ENCODE measurements at regions not wholly inside any gene's neighbourhood (a gene's known extent, or its start where the extent isn't known, plus 50 kb on each side); places are given as distances from the start of the nearest gene placed in this dataset.
"Not testable (repeated sequence)": the region's sequence is repeated elsewhere in the genome, so short reads cannot be mapped to it uniquely, and the experiment has no call there.

DNA sequence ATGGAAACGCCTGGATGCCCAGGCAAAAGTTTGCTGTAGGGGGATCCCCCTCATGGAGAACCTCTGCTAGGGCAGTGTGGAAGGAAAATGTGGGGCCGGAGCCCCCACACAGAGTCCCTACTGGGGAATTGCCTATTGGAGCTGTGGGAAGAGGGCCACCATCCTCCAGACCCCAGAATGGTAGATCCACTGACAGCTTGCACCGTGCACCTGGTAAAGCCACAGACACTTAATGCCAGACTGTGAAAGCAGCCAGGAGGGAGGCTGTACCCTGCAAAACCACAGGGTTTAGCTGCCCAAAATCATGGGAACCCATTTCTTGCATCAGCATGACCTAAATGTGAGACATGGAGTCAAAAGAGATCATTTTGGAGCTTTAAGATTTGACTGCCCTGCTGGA is 302.0 kb upstream of the ST8SIA4 start:
- FAIRE-seq; intact Hi-C loops (cut with micrococcal nuclease; ENCODE audit: unreplicated experiment); H3K27ac ChIP-seq (ENCODE audit: extremely low read length, insufficient read depth, low read length); H2AFZ ChIP-seq (ENCODE audit: low read length); H3K4me3 ChIP-seq (replicated peaks in 1 of 3; ENCODE audit: insufficient read depth in 1 of 3, low read depth in 2 of 3, low read length in 3 of 3); H3K79me2 ChIP-seq (ENCODE audit: insufficient read depth, low read length); CTCF ChIA-PET (ENCODE audit: low intra/inter-chr PET ratio, low total read pairs); POLR2A ChIA-PET; H4K20me1 ChIP-seq (ENCODE audit: insufficient read depth, low read length); H3K9ac ChIP-seq (ENCODE audit: insufficient read depth, low read depth, low read length); DNase-seq (ENCODE audit: low spot score); ATAC-seq; H3K27me3 ChIP-seq (ENCODE audit: control insufficient read depth in 1 of 2, insufficient read depth in 2 of 2, low read length in 2 of 2); BruUV-seq (replicated peaks); in situ Hi-C loops (cut with HindIII; ENCODE audit: extremely low pct_ligation_motif_present, low pct_unique_long_range_greater_than_20kb); H3K36me3 ChIP-seq (replicated peaks in 1 of 2; ENCODE audit: control insufficient read depth in 1 of 2, insufficient read depth in 2 of 2, low read length in 2 of 2); H3K4me2 ChIP-seq (ENCODE audit: low read depth, low read length); H3K4me1 ChIP-seq (ENCODE audit: insufficient read depth, low read length): not testable (repeated sequence)
- peaks cover 13% of the 10 kb centered on the region for H3K9me3 ChIP-seq (ENCODE audit: low read length)
- 4% methylated on average over 3 of the region's 3 CpGs for WGBS (ENCODE audit: low lambda C conversion rate)

DNA sequence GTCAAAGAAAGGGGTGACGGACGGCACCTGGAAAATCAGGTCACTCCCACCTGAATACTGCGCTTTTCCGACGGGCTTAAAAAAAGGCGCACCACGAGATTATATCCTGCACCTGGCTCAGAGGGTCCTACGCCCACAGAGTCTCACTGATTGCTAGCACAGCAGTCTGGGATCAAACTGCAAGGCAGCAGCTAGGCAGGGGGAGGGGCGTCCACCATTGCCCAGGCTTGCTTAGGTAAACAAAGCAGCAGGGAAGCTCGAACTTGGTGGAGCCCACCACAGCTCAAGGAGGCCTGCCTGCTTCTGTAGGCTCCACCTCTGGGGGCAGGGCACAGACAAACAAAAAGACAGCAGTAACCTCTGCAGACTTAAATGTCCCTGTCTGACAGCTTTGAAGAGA is 277.3 kb upstream of the ST8SIA4 start:
- H2AFZ ChIP-seq (ENCODE audit: low read length); H3K4me1 ChIP-seq (ENCODE audit: insufficient read depth, low read length); H3K79me2 ChIP-seq (ENCODE audit: insufficient read depth, low read length); in situ Hi-C loops (cut with HindIII; ENCODE audit: extremely low pct_ligation_motif_present, low pct_unique_long_range_greater_than_20kb); POLR2A ChIA-PET; H4K20me1 ChIP-seq (ENCODE audit: insufficient read depth, low read length); H3K36me3 ChIP-seq (replicated peaks in 1 of 2; ENCODE audit: control insufficient read depth in 1 of 2, insufficient read depth in 2 of 2, low read length in 2 of 2); H3K9ac ChIP-seq (ENCODE audit: insufficient read depth, low read depth, low read length); FAIRE-seq; H3K27ac ChIP-seq (ENCODE audit: extremely low read length, insufficient read depth, low read length); intact Hi-C loops (cut with micrococcal nuclease; ENCODE audit: unreplicated experiment); H3K27me3 ChIP-seq (ENCODE audit: control insufficient read depth in 1 of 2, insufficient read depth in 2 of 2, low read length in 2 of 2); CTCF ChIA-PET (ENCODE audit: low intra/inter-chr PET ratio, low total read pairs); ATAC-seq; H3K4me3 ChIP-seq (replicated peaks in 1 of 3; ENCODE audit: insufficient read depth in 1 of 3, low read depth in 2 of 3, low read length in 3 of 3); BruUV-seq (replicated peaks); DNase-seq (ENCODE audit: low spot score); H3K4me2 ChIP-seq (ENCODE audit: low read depth, low read length): not testable (repeated sequence)
- H3K9me3 ChIP-seq (ENCODE audit: low read length): peaks cover 33% of the 10 kb centered on the region
- WGBS (ENCODE audit: low lambda C conversion rate): 40% methylated on average over 7 of the region's 10 CpGs

DNA sequence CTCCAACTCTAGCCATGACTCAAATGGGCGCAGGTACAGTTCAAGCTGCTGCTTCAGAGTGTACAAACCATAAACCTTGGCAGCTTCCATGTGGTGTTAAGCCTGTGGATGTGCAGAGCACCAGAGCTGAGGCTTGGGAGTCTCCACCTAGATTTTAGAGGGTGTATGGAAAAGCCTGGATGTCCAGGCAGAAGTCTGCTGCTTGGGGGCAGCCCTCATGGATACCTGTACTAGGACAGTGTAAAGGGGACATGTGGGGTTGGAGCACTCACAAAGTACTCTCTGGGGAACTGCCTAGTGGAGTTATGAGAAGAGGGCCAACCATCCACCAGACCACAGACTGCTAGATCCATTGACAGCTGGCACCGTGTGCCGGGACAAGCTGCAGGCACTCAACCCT is 273.5 kb upstream of the ST8SIA4 start:
- Histone ChIP-seq H3K9ac (ENCODE audit: insufficient read depth, low read depth, low read length) (no peak overlapping the region), H2AFZ (ENCODE audit: low read length) (no peak overlapping the region), H3K27ac (ENCODE audit: extremely low read length, insufficient read depth, low read length) (no peak overlapping the region), H4K20me1 (ENCODE audit: insufficient read depth, low read length) (no peaks in the 10 kb centered on the region), H3K9me3 (ENCODE audit: low read length) (peaks cover 41% of the 10 kb centered on the region), H3K79me2 (ENCODE audit: insufficient read depth, low read length) (no peaks in the 10 kb centered on the region), H3K4me1 (ENCODE audit: insufficient read depth, low read length) (no peaks in the 10 kb centered on the region), H3K36me3 (replicated peaks in 1 of 2; ENCODE audit: control insufficient read depth in 1 of 2, insufficient read depth in 2 of 2, low read length in 2 of 2) (no peaks in the 10 kb centered on the region), H3K4me3 (replicated peaks in 1 of 3; ENCODE audit: insufficient read depth in 1 of 3, low read depth in 2 of 3, low read length in 3 of 3) (no peak overlapping the region), H3K4me2 (ENCODE audit: low read depth, low read length) (no peak overlapping the region), H3K27me3 (ENCODE audit: control insufficient read depth in 1 of 2, insufficient read depth in 2 of 2, low read length in 2 of 2) (no peaks in the 10 kb centered on the region)
- no peak for FAIRE-seq
- ChIA-PET POLR2A (no interaction called here), CTCF (ENCODE audit: low intra/inter-chr PET ratio, low total read pairs) (no interaction called here)
- intact Hi-C loops (cut with micrococcal nuclease; ENCODE audit: unreplicated experiment): no loop called here
- no TSS peak for BruUV-seq (replicated peaks)
- in situ Hi-C loops (cut with HindIII; ENCODE audit: extremely low pct_ligation_motif_present, low pct_unique_long_range_greater_than_20kb): no loop called here
- no CpG with 5 or more reads among the region's 3 CpGs for WGBS (ENCODE audit: low lambda C conversion rate)
- DNase-seq (ENCODE audit: low spot score): no peak
- ATAC-seq: no peak
- TF ChIP-seq ZNF34 (CRISPR knock-in tag; IDR thresholded peaks at IDR 0.05; ENCODE audit: borderline replicate concordance): no peak
- TF ChIP-seq, protein P1, sequence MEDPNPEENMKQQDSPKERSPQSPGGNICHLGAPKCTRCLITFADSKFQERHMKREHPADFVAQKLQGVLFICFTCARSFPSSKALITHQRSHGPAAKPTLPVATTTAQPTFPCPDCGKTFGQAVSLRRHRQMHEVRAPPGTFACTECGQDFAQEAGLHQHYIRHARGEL (CRISPR knock-in tag; IDR thresholded peaks at IDR 0.05): no peak
- TF ChIP-seq SETDB1 (CRISPR knock-in tag; IDR thresholded peaks at IDR 0.05; ENCODE audit: borderline replicate concordance): no peak
- TF ChIP-seq TGIF2 (CRISPR knock-in tag; IDR thresholded peaks at IDR 0.05): no peak
- TF ChIP-seq ZNF605 (CRISPR knock-in tag; IDR thresholded peaks at IDR 0.05): no peak
- TF ChIP-seq HNRNPL (IDR thresholded peaks at IDR 0.05; ENCODE audit: low read depth, low read length): no peak
- no peak for TF ChIP-seq MYNN (CRISPR knock-in tag; IDR thresholded peaks at IDR 0.05; ENCODE audit: low read depth)
- no peak for TF ChIP-seq ZSCAN12 (CRISPR knock-in tag; IDR thresholded peaks at IDR 0.05)
- TF ChIP-seq ZBTB20 (CRISPR knock-in tag; IDR thresholded peaks at IDR 0.05; ENCODE audit: borderline replicate concordance, low read depth): no peak
- TF ChIP-seq WIZ (CRISPR knock-in tag; IDR thresholded peaks at IDR 0.05): no peak
- TF ChIP-seq, protein P2, sequence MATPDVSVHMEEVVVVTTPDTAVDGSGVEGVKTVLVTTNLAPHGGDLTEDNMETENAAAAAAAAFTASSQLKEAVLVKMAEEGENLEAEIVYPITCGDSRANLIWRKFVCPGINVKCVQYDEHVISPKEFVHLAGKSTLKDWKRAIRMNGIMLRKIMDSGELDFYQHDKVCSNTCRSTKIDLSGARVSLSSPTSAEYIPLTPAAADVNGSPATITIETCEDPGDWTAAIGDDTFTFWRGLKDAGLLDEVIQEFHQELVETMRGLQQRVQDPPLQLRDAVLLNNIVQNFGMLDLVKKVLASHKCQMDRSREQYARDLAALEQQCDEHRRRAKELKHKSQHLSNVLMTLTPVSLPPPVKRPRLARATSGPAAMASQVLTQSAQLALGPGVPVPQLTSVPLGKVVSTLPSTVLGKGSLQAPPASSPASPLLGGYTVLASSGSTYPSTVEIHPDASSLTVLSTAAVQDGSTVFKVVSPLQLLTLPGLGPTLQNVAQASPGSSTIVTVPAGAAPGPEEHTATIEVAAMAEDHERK (CRISPR knock-in tag; IDR thresholded peaks at IDR 0.05; ENCODE audit: low read depth): no peak
- no peak for TF ChIP-seq SMAD3 (CRISPR knock-in tag; IDR thresholded peaks at IDR 0.05)
